Thyroid gland (tissue), 4 donors: ENCODE measurements at regions not wholly inside any gene's neighbourhood (a gene's known extent, or its start where the extent isn't known, plus 50 kb on each side); places are given as distances from the start of the nearest gene placed in this dataset.

ENCODE experiments used
- POLR2A ChIP-seq, 2 donors: fragments of 450-650 bp; IDR thresholded peaks; one replicate each; pipeline ENCODE4 v1.6.1; 2017; ENCODE audit warnings: antibody characterized with exemption in 2 of 2, mild to moderate bottlenecking in 2 of 2, moderate library complexity in 1 of 2
- TF ChIP-seq, protein P1 (sequence below), 6 experiments: fragments of 200-600 bp in 3 of 6; fragments of 450-650 bp in 3 of 6; sonication (generic) in 3 of 6; IDR thresholded peaks; one replicate each; pipeline ENCODE4 v1.5.1; 2016 to 2019; ENCODE audit warnings: antibody characterized with exemption in 6 of 6, mild to moderate bottlenecking in 2 of 6, inconsistent platforms in 1 of 6, moderate library complexity in 1 of 6

DNA sequence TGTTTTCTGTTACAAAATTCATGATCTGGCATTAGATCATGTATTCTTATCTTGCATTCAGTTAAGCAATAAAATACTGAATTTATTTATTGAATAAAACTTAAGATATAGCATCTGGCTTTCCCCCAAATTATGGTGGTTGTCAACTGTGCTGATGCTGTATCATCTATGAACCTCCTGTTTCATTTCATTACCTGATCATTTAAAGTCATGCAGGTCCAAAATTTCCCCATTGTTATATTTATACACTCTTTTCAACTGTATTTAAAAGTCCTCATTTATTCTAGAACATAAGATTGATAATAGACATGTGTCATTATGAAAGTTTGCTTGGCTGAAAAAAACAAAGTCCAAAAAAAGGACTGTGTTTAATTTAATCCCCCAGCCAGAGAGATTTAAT lies 627.4 kb upstream of the ADGRB3 start:
- TF ChIP-seq, protein P1, sequence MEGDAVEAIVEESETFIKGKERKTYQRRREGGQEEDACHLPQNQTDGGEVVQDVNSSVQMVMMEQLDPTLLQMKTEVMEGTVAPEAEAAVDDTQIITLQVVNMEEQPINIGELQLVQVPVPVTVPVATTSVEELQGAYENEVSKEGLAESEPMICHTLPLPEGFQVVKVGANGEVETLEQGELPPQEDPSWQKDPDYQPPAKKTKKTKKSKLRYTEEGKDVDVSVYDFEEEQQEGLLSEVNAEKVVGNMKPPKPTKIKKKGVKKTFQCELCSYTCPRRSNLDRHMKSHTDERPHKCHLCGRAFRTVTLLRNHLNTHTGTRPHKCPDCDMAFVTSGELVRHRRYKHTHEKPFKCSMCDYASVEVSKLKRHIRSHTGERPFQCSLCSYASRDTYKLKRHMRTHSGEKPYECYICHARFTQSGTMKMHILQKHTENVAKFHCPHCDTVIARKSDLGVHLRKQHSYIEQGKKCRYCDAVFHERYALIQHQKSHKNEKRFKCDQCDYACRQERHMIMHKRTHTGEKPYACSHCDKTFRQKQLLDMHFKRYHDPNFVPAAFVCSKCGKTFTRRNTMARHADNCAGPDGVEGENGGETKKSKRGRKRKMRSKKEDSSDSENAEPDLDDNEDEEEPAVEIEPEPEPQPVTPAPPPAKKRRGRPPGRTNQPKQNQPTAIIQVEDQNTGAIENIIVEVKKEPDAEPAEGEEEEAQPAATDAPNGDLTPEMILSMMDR (IDR thresholded peaks at IDR 0.05): no peak
- no peak for TF ChIP-seq POLR2A (IDR thresholded peaks at IDR 0.05)
